Stimulated activated CD8-positive, alpha-beta memory T cell treated with anti-CD3 and anti-CD28 coated beads, Interleukin-4, amount 100 ng/mL, for 24 hours (primary cell): ENCODE measurements at regions not wholly inside any gene's neighbourhood (a gene's known extent, or its start where the extent isn't known, plus 50 kb on each side); places are given as distances from the start of the nearest gene placed in this dataset.
"Not testable (repeated sequence)": the region's sequence is repeated elsewhere in the genome, so short reads cannot be mapped to it uniquely, and the experiment has no call there.

Source experiments
- DNase-seq: peaks from one replicate; pipeline ENCODE4 v3.0.0-alpha.2; 2020; ENCODE audit warnings: low read depth

GRCh38 chr10:78458983-78459638 lies 425.4 kb downstream of the RPS24 start:
- DNase-seq, result no peak

DNA sequence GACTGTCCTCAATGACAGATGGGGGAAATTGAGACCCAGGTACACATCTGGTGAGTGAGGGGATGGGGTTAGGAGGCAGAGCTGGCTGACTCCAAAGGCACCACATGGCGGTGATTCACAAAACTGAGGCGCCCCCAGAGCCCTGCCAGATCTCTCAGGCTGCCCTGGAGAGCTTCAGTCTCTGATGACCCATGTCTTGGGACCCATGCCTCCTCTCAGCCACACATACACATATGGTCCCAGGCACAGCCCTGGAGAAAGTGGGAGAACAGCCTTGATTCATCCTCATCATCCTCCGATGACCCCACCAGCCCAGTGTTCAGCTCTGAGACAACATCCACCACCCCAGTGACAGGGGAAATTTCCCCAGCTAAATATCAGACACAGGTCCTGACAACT lies 426.0 kb downstream of the RPS24 start:
- DNase-seq, result no peak

- no peak for DNase-seq
Observed at GRCh38 chr10:78460204-78460603, 426.5 kb downstream of the RPS24 start.

- no peak for DNase-seq
Observed at GRCh38 chr10:78461333-78461732, 427.7 kb downstream of the RPS24 start.

DNA sequence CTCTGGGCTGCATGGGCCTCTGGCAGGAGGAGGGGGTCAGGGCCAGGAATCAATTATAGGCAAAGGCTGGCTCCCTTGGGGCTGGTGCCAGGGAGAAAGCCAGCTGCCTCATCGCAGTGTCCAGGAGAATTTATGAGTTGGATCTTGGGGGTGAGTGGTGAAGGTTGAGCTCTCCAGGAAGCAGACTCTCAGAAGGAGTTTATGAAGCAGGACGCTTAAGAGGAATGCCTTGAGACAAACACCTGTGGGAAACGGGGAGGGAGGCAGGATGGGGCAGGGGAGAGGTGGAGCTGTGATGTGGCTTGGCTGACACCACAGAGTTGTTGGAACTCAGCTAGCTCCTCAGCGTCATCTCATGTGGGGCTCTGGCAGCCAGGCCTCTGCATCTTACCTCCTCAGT lies 428.5 kb downstream of the RPS24 start:
- DNase-seq, result no peak

GRCh38 chr10:78462726-78463228 lies 429.1 kb downstream of the RPS24 start:
- no peak for DNase-seq

- DNase-seq, result no peak
Observed at GRCh38 chr10:78464118-78464855, 430.6 kb downstream of the RPS24 start.

- DNase-seq, result no peak
Observed at GRCh38 chr10:78464856-78465267, 431.2 kb downstream of the RPS24 start.

DNA sequence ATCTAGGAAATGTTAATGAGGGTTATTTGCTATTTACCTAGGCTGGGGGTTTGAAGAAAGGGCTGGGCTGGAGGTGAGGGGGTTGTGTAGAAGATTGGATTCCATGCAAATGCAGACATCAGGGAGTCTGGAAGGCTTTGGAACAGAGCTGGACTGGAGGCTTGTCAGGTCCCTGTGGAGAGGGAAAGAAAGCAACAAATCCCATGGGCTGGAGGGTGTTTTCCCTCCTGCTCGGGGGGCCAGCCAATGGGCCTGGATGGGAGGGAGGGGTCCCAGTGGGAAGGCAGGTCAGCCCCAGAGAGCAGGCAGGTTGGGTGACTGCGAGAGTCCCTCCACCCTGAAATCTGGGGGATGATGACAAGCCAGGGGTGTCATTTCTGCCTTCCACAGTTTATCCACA lies 431.8 kb downstream of the RPS24 start:
- DNase-seq, result no peak

- no peak for DNase-seq
Observed at GRCh38 chr10:78467496-78468106, 433.9 kb downstream of the RPS24 start.

- DNase-seq, result not testable (repeated sequence)
Observed at GRCh38 chr10:78468731-78469130, 435.1 kb downstream of the RPS24 start.

GRCh38 chr10:78470267-78471103 lies 436.8 kb downstream of the RPS24 start:
- no peak for DNase-seq

GRCh38 chr10:78471326-78471722 lies 437.7 kb downstream of the RPS24 start:
- DNase-seq, result no peak

DNA sequence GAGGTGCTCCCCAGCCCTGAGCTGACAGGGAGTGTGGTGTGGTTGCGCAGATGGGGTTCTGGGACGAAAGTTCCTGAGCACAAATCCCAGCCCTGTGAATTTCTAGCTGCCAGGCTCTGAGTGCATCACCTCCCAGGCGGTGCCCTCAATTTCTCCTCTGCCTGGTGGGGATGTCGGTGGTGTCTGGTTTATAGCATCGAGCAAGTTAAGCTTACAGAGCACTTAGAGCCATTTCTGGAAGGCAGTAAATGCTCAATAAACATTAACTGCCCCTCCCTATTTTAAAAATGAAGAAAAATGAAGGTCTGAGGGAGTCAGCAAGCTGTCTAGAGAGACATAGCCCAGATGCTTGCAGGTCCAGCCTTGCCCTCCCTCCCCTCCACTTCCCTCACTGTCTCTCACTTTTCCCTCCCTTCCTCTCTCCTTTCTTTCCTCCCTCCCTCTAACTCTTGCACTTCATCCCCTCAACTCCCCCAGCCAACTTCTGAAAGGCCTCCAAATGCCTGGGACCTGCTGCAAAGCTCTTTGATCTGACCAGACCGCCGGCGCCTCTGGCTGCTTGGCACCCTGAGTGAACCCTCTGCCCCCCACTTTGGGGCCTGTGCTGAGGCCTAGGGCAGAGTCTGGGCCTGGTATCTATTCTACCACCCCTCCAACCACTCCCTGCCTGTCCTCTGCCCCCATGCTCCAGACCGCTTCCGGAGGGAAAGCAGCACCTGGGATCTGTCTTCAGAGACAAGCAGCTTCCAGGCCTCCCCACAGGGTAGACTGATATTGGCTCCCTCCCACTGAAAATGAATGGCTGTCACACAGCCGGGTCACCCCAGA lies 438.3 kb downstream of the RPS24 start:
- DNase-seq, result no peak

DNA sequence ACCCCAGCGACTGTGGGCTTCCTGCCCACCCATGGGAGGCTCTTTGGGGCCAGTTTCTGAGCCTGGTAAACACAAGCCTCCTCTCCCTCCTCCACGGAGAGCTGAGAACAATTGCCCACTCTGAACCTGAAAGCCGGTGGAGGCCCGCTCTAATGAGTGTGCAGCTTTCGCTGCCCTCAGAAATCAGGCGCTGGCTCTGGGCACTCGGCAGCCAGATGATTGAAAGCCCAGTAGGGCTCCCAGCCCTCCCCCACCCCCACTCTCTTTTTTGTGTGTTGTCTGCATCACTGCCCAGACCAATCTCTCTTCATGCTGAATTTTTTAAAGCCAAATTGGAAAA lies 438.9 kb downstream of the RPS24 start:
- DNase-seq, result no peak

DNA sequence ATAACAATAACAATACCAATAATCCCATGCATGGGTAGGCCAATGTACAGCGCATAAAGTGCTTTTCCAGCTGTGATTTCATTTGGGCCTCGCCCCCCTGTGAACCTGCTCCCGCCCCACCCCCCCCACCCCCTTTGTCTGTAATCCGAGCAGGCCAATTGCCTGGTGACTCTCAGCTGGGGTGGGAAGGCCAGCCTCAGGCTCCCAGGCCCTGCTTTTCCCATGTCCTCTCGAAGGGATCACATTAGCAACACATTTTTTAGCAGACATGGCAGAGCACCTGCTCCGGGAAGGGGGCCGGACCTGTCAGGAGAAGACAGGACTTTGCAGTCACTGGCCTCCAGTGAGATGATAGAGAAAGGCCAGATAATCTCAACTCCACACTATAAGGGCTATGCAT lies 439.3 kb downstream of the RPS24 start:
- no peak for DNase-seq

GRCh38 chr10:78474743-78475142 lies 441.1 kb downstream of the RPS24 start:
- DNase-seq, result no peak

DNA sequence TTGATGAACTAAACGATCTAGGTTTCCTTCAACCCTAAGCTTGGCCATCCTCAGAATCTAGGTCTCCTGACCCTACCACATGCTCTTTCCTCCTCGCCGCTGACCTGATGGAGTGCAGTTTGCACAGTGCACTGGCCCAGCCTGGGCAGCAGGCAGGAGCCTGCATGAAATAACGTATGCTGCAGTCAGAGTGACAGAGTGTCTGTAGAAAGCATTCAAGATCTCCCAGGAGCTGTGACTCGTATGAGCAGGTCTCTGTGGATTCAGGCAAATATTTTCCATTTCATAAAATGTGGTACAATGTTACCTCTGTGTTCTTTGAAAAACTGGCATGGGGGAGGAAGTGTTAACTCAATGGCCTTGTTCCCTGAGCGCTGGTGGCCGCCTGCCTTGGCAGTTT lies 441.8 kb downstream of the RPS24 start:
- DNase-seq, result no peak

- no peak for DNase-seq
Observed at GRCh38 chr10:78476156-78476555, 442.5 kb downstream of the RPS24 start.

- DNase-seq, result no peak
Observed at GRCh38 chr10:78476844-78477243, 443.2 kb downstream of the RPS24 start.

- DNase-seq, result no peak
Observed at GRCh38 chr10:78478919-78479318, 445.3 kb downstream of the RPS24 start.

GRCh38 chr10:78479467-78479866 lies 445.8 kb downstream of the RPS24 start:
- DNase-seq, result no peak
